Testis (tissue), 2 donors: ENCODE measurements at regions not wholly inside any gene's neighbourhood (a gene's known extent, or its start where the extent isn't known, plus 50 kb on each side); places are given as distances from the start of the nearest gene placed in this dataset.

Source experiments
- POLR2A ChIP-seq: fragments of 450-650 bp; IDR thresholded peaks from one replicate; pipeline ENCODE4 v1.6.1; 2017; ENCODE audit warnings: antibody characterized with exemption, mild to moderate bottlenecking, moderate library complexity
- TF ChIP-seq, protein P1 (sequence below), 3 experiments: fragments of 450-650 bp in 2 of 3; fragments of 200-600 bp in 1 of 3; sonication (generic) in 1 of 3; IDR thresholded peaks; one replicate each; pipeline ENCODE4 v1.5.1; 2016 to 2019; ENCODE audit warnings: antibody characterized with exemption in 3 of 3, mild to moderate bottlenecking in 2 of 3, moderate library complexity in 1 of 3

DNA sequence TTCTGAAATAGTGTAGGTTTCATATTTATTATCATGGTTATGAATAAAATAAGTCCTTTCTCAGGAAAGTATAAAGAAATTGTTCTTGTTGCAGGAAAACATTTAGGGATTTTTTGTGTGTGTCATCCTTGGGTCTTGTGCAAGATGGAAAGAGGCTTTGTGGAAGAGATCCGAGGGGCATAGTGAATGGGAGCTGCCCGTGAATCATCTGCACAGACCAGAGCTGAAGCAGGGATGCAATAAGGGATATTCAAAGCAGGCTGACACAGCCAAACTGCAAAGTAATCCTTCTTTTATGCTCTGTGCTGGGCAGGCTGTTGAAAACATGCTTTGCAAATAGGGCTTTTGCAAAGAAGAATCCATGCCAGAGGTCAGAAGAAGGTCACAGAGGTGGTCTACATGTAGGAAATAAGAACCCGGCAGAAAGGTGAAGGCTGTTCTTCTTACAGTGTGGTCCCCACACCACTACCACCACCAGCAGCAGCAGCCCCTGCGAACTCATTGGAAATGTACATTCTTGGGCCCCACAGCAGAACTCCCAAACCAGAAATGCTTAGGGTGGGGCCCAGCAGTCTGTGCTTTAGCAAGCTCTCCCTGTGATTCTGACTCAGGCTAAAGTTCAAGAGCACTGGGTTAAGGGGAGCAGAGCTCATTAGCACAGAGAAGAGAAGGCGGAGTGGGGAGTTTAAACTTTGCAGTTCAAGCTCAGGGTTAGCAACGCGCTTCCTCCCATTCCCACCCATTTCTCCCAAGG lies 237.6 kb downstream of the QKI start:
- TF ChIP-seq, protein P1, sequence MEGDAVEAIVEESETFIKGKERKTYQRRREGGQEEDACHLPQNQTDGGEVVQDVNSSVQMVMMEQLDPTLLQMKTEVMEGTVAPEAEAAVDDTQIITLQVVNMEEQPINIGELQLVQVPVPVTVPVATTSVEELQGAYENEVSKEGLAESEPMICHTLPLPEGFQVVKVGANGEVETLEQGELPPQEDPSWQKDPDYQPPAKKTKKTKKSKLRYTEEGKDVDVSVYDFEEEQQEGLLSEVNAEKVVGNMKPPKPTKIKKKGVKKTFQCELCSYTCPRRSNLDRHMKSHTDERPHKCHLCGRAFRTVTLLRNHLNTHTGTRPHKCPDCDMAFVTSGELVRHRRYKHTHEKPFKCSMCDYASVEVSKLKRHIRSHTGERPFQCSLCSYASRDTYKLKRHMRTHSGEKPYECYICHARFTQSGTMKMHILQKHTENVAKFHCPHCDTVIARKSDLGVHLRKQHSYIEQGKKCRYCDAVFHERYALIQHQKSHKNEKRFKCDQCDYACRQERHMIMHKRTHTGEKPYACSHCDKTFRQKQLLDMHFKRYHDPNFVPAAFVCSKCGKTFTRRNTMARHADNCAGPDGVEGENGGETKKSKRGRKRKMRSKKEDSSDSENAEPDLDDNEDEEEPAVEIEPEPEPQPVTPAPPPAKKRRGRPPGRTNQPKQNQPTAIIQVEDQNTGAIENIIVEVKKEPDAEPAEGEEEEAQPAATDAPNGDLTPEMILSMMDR (IDR thresholded peaks at IDR 0.05), result no peak
- TF ChIP-seq POLR2A, result no peak
